ENCODE measurements at regions not wholly inside any gene's neighbourhood (a gene's known extent, or its start where the extent isn't known, plus 50 kb on each side); places are given as distances from the start of the nearest gene placed in this dataset.

- DNase-seq (ENCODE audit: low read depth): no peak
- TF ChIP-seq, protein P1, sequence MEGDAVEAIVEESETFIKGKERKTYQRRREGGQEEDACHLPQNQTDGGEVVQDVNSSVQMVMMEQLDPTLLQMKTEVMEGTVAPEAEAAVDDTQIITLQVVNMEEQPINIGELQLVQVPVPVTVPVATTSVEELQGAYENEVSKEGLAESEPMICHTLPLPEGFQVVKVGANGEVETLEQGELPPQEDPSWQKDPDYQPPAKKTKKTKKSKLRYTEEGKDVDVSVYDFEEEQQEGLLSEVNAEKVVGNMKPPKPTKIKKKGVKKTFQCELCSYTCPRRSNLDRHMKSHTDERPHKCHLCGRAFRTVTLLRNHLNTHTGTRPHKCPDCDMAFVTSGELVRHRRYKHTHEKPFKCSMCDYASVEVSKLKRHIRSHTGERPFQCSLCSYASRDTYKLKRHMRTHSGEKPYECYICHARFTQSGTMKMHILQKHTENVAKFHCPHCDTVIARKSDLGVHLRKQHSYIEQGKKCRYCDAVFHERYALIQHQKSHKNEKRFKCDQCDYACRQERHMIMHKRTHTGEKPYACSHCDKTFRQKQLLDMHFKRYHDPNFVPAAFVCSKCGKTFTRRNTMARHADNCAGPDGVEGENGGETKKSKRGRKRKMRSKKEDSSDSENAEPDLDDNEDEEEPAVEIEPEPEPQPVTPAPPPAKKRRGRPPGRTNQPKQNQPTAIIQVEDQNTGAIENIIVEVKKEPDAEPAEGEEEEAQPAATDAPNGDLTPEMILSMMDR (IDR thresholded peaks at IDR 0.05; ENCODE audit: insufficient read depth, low read depth, low read length): no peak
- H3K4me3 ChIP-seq (ENCODE audit: low read depth, low read length): no peak overlapping the region
Observed at GRCh38 chr12:107450541-107450940, 235.1 kb upstream of the PWP1 start.

- TF ChIP-seq, protein P1 (IDR thresholded peaks at IDR 0.05; ENCODE audit: insufficient read depth, low read depth, low read length): no peak
- H3K4me3 ChIP-seq (ENCODE audit: low read depth, low read length): no peak overlapping the region
- no peak for DNase-seq (ENCODE audit: low read depth)
Observed at GRCh38 chr12:107451246-107451645, 234.4 kb upstream of the PWP1 start.

DNA sequence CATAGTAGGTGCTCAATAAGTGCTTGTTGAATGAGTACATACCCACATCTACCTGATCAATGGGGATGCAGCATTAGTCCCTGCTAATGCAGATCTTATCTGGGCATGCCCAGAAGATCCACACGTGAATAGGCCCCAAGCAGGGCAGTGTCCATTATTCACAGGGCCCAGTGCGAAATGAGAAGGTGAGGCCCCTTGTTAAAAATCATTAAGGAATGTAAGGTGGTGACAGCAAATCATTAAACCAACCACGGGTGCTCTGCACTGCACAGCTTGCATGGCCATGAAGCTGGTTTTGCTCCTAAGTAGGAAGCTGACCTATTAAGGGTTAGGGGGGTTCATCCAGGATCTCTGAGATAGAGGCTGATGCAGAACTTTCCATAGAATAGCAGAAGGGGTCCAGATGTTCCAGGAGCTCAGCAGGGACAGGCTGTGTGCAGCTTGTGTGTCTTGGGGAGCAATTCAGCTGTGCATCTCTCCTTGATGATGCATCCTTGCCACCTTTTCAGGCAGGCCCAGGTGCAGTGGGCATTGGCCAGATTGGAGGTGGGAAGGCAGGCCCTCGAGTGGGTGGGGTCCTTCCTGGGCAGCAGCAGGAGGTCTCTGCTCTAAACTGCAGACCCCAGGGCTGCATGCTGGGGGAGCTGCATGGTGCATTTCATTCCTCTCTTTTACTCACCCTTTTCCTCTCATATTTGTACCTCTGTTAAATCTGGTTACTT lies 231.3 kb upstream of the PWP1 start:
- TF ChIP-seq, protein P1 (IDR thresholded peaks at IDR 0.05; ENCODE audit: insufficient read depth, low read depth, low read length): no peak

GRCh38 chr12:107457362-107457935 lies 228.2 kb upstream of the PWP1 start:
- TF ChIP-seq, protein P1 (IDR thresholded peaks at IDR 0.05; ENCODE audit: insufficient read depth, low read depth, low read length): no peak
- no peak overlapping the region for H3K4me3 ChIP-seq (ENCODE audit: low read depth, low read length)
- no peak for DNase-seq (ENCODE audit: low read depth)

More for the DNA sequence above, 231.3 kb upstream of the PWP1 start:
- no peak overlapping the region for H3K4me3 ChIP-seq (ENCODE audit: low read depth, low read length)
- DNase-seq (ENCODE audit: low read depth): no peak

DNA sequence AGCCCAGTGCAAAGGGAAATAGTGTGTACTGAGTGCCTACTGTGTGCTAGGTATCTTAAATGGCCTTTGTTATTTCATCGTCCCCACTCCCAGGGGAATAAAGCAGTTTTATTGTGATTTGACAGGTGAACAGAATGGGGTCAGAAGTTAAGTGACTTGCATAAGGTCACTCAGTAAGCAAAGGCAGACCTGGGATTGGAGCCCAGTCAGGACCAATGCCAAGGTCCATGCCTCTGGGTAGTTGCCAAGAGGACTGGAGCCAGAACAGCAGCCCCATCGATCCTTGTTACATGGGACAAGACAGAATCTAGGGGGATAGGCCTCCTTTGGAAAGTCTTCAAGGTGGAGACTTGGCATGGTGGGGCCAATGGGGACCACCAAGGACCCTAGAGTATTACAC lies 227.4 kb upstream of the PWP1 start:
- DNase-seq (ENCODE audit: low read depth): no peak
- no peak overlapping the region for H3K4me3 ChIP-seq (ENCODE audit: low read depth, low read length)
- TF ChIP-seq, protein P1 (IDR thresholded peaks at IDR 0.05; ENCODE audit: insufficient read depth, low read depth, low read length): no peak

DNA sequence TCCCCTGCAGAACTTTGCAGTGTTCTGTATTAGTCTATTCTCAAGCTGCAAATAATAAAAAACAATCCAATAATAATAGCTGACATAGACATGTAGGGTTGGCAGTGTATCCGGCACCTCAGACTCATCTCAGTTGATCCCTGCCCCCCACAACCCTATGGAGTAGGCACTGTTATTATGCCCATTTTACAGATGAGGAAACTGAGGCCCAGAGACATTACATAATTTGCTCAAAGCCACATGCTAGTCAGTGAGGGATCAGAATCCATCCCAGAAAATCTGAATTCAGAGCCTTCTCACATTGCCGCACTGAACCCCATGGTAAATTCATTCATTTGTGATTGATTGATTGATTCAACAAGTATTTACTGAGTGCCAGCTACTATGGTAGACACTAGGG lies 226.6 kb upstream of the PWP1 start:
- no peak overlapping the region for H3K4me3 ChIP-seq (ENCODE audit: low read depth, low read length)
- DNase-seq (ENCODE audit: low read depth): no peak
- TF ChIP-seq, protein P1 (IDR thresholded peaks at IDR 0.05; ENCODE audit: insufficient read depth, low read depth, low read length): no peak

Measured in fibroblast of villous mesenchyme (primary cell).